Activated B cell treated with CpG ODN at 0.5 μM for 24 hours (primary cell): ENCODE measurements at regions not wholly inside any gene's neighbourhood (a gene's known extent, or its start where the extent isn't known, plus 50 kb on each side); places are given as distances from the start of the nearest gene placed in this dataset.

Source experiments
- ATAC-seq: fragments of 200-7000 bp; cut with Tn5 transposase; one replicate; pipeline ENCODE4 v1.10.0; 2021; ENCODE audit warnings: low read depth, mild to moderate bottlenecking, moderate library complexity
- CTCF ChIA-PET: fragments of 350-600 bp; sonication (Branson Sonifier 250); formaldehyde crosslinking; loops from one replicate; lab custom pipeline; 2021; ENCODE audit warnings: antibody characterized with exemption; lab: Charles Lee
- POLR2A ChIA-PET: fragments of 350-600 bp; sonication (Branson Sonifier 250); formaldehyde crosslinking; loops from one replicate; lab custom pipeline; 2021; ENCODE audit warnings: antibody characterized with exemption; lab: Charles Lee
- DNase-seq: peaks from one replicate; pipeline ENCODE4 v3.0.0; 2022
- H3K27ac Mint-ChIP-seq: one replicate; pipeline ENCODE4 v1.8.0; 2020; ENCODE audit warnings: mixed read lengths
- H3K27me3 Mint-ChIP-seq: one replicate; pipeline ENCODE4 v1.8.0; 2021; ENCODE audit warnings: mixed read lengths
- H3K36me3 Mint-ChIP-seq: one replicate; pipeline ENCODE4 v1.8.0; 2021; ENCODE audit warnings: low read depth, mixed read lengths
- H3K4me1 Mint-ChIP-seq: one replicate; pipeline ENCODE4 v1.8.0; 2021; ENCODE audit warnings: mixed read lengths
- H3K4me3 Mint-ChIP-seq: one replicate; pipeline ENCODE4 v1.8.0; 2020; ENCODE audit warnings: mild to moderate bottlenecking, mixed read lengths
- H3K9me3 Mint-ChIP-seq: one replicate; pipeline ENCODE4 v1.8.0; 2020; ENCODE audit warnings: mixed read lengths
- CTCF ChIP-seq: fragments of 200-600 bp; IDR thresholded peaks from one replicate; pipeline ENCODE4 v1.8.0; 2022; ENCODE audit warnings: antibody characterized with exemption, mild to moderate bottlenecking
- intact Hi-C: fragments of 100-400 bp; cut with micrococcal nuclease; formaldehyde crosslinking; loops from one replicate; pipeline ENCODE4 v1.15.1; 2024

DNA sequence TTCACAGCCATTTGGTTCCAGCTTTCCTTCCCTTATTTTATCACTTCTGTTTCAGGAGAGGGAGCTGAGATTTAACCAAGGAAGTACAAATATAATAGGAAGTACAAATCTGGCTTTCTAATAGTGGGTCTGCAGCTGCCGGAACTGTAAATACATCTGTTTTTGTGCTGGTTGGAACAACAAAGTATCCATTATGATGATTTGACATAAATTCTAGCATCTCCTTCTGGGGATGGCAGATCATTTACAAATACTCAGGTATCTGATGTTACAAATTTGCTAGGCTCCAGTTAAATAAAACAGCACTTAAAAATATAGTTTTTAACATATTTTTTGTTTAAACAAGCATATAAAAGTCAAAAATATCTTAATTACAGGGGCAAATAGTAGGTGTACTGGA is 131.3 kb upstream of the SMIM21 start:
- H3K4me3 Mint-ChIP-seq: no peak overlapping the region
- TF ChIP-seq CTCF: no peak

DNA sequence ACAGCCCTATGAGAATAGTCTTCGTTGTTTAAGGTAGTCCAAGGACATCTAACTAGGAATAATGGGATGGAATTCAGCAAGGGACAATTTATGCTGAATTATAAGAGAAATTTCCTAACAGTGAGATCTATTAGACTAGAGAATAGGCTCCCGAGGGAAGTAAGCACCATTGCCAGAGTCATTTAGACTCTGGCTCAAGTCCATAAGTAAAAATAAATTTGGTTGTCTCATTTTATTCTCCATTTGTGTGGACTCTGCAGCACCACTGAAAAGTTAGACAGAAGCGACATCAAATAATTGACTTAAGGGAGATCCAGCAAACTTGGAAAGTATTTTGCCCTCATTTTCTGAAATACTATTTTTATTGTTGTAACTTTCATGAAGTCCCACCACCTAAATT is 129.3 kb upstream of the SMIM21 start:
- no peak overlapping the region for H3K27ac Mint-ChIP-seq
- CTCF ChIA-PET: no interaction called here
- no peaks in the 10 kb centered on the region for H3K9me3 Mint-ChIP-seq
- no peak overlapping the region for H3K4me3 Mint-ChIP-seq
- H3K36me3 Mint-ChIP-seq: no peaks in the 10 kb centered on the region
- intact Hi-C loops: no loop called here
- POLR2A ChIA-PET: no interaction called here
- H3K27me3 Mint-ChIP-seq: no peaks in the 10 kb centered on the region
- DNase-seq: no peak
- ATAC-seq: no peak
- TF ChIP-seq CTCF: no peak
- no peaks in the 10 kb centered on the region for H3K4me1 Mint-ChIP-seq

More for the DNA sequence above, 131.3 kb upstream of the SMIM21 start:
- H3K27me3 Mint-ChIP-seq: no peaks in the 10 kb centered on the region
- H3K4me1 Mint-ChIP-seq: no peaks in the 10 kb centered on the region
- no peak overlapping the region for H3K27ac Mint-ChIP-seq
- ChIA-PET CTCF (no interaction called here), POLR2A (no interaction called here)
- no peaks in the 10 kb centered on the region for H3K9me3 Mint-ChIP-seq
- no peaks in the 10 kb centered on the region for H3K36me3 Mint-ChIP-seq
- DNase-seq (no peak), ATAC-seq (no peak)
- intact Hi-C loops: no loop called here

- Mint-ChIP-seq H3K36me3 (no peaks in the 10 kb centered on the region), H3K4me1 (no peaks in the 10 kb centered on the region), H3K27ac (no peak overlapping the region), H3K27me3 (no peaks in the 10 kb centered on the region), H3K4me3 (no peak overlapping the region), H3K9me3 (no peaks in the 10 kb centered on the region)
- intact Hi-C loops: no loop called here
- no peak for DNase-seq
- ChIA-PET CTCF (no interaction called here), POLR2A (no interaction called here)
- no peak for TF ChIP-seq CTCF
- ATAC-seq: no peak
Observed at GRCh38 chr18:75554644-75555185, 127.2 kb upstream of the SMIM21 start.

GRCh38 chr18:75554176-75554575 is 126.7 kb upstream of the SMIM21 start:
- Mint-ChIP-seq H3K27ac (no peak overlapping the region), H3K9me3 (no peaks in the 10 kb centered on the region), H3K36me3 (no peaks in the 10 kb centered on the region), H3K4me3 (no peak overlapping the region), H3K4me1 (no peaks in the 10 kb centered on the region), H3K27me3 (no peaks in the 10 kb centered on the region)
- POLR2A ChIA-PET: no interaction called here
- TF ChIP-seq CTCF: no peak
- no peak for DNase-seq
- CTCF ChIA-PET: no interaction called here
- ATAC-seq: no peak
- intact Hi-C loops: no loop called here

DNA sequence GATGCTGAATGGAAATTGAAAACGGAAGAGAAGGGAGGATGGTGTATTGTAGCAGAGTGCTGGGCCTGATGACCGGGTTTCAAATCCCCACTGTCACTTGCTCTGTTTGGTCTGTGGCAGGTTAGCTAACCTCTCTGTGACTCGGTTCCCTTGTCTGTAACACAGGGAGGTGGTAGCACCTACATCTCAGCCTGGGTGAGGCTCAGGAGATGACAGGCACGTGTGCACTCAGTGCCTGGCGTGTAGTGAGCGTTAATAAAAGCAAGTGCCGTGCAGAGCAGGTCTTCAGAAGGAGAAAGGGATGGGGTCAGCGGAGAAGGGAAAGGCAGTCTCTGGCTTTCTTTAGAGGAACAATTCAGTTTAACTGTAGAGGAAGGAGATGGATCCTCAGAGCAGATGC is 125.5 kb upstream of the SMIM21 start:
- no peaks in the 10 kb centered on the region for H3K36me3 Mint-ChIP-seq
- CTCF ChIA-PET: no interaction called here
- TF ChIP-seq CTCF: no peak
- H3K9me3 Mint-ChIP-seq: no peaks in the 10 kb centered on the region
- no peaks in the 10 kb centered on the region for H3K27me3 Mint-ChIP-seq
- ATAC-seq: no peak
- no peak for DNase-seq
- no peaks in the 10 kb centered on the region for H3K4me1 Mint-ChIP-seq
- no peak overlapping the region for H3K27ac Mint-ChIP-seq
- POLR2A ChIA-PET: no interaction called here
- H3K4me3 Mint-ChIP-seq: no peak overlapping the region
- intact Hi-C loops: no loop called here
